ENCODE measurements at regions not wholly inside any gene's neighbourhood (a gene's known extent, or its start where the extent isn't known, plus 50 kb on each side); places are given as distances from the start of the nearest gene placed in this dataset.

DNA sequence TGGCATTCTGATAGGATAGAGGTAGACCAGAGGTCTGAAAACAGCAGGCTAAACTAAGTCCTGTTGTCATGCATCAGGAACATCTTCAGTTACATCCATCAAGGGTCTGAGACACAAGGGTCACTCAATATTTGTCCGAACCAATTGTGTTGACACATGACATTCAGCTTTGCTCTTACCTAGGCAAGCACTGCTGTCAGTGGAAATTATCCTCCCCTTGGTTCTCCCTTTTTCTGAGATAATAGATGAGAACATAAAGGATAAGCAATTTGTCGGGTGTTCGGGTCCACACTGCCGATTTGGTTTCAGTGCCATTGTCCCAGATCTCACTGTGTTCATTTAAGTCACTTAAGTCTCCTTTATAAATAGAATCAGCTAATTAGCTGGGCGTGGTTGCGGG, 148.3 kb upstream of the MSX2 start:
- TF ChIP-seq CTCF (IDR thresholded peaks at IDR 0.05) = no peak
- TF ChIP-seq POLR2A (IDR thresholded peaks at IDR 0.05) = no peak
